ENCODE measurements at regions not wholly inside any gene's neighbourhood (a gene's known extent, or its start where the extent isn't known, plus 50 kb on each side); places are given as distances from the start of the nearest gene placed in this dataset.
A peak's percentile ranks its signal among the peaks of the same experiment; 100 is the strongest.

GRCh38 chr5:28766565-28767158, 1728.3 kb upstream of the CDH9 start:
- H4K91ac ChIP-seq (ENCODE audit: low read depth, low read length) = no peak overlapping the region
- H3K4me1 ChIP-seq (ENCODE audit: control insufficient read depth in 1 of 2, insufficient read depth in 2 of 2, low read length in 2 of 2) = no peaks in the 10 kb centered on the region
- no peak overlapping the region for H2BK12ac ChIP-seq (ENCODE audit: low read length)
- H3K36me3 ChIP-seq (ENCODE audit: control insufficient read depth in 1 of 2, insufficient read depth in 2 of 2, low read length in 2 of 2) = no peaks in the 10 kb centered on the region
- no peak overlapping the region for H2AK5ac ChIP-seq (ENCODE audit: low read length)
- no peak overlapping the region for H4K12ac ChIP-seq (ENCODE audit: low read depth, low read length)
- no peak overlapping the region for H4K8ac ChIP-seq (ENCODE audit: low read depth, low read length)
- no peak overlapping the region for H2AFZ ChIP-seq (ENCODE audit: insufficient read depth, low read length, poor library complexity)
- no peak overlapping the region for H3K23ac ChIP-seq (ENCODE audit: low read length)
- H3K4me3 ChIP-seq (ENCODE audit: low read depth, low read length) = no peak overlapping the region
- no peak overlapping the region for H3K18ac ChIP-seq (ENCODE audit: low read length)
- no peak overlapping the region for H3K27ac ChIP-seq (ENCODE audit: low read depth, low read length)
- WGBS (ENCODE audit: extremely low coverage, insufficient coverage, insufficient read length) = no CpG with 5 or more reads among the region's 2 CpGs
- no peak overlapping the region for H2BK5ac ChIP-seq (ENCODE audit: low read depth, low read length, poor library complexity)
- no peak overlapping the region for H3K4me2 ChIP-seq (ENCODE audit: low read length)
- no peak overlapping the region for H3K14ac ChIP-seq (ENCODE audit: low read length)
- H3K9me3 ChIP-seq (ENCODE audit: insufficient read depth, low read depth, low read length) = no peaks in the 10 kb centered on the region
- no peak overlapping the region for H3K4ac ChIP-seq (ENCODE audit: low read depth, low read length)
- H3K79me2 ChIP-seq (ENCODE audit: control insufficient read depth, insufficient read depth, low read length, poor library complexity) = no peaks in the 10 kb centered on the region
- H2BK120ac ChIP-seq (ENCODE audit: insufficient read depth, low read length, poor library complexity) = no peak overlapping the region
- DNase-seq = peak; percentile 3 to 61
- no peaks in the 10 kb centered on the region for H3K27me3 ChIP-seq (ENCODE audit: insufficient read depth, low read length)
- no peak overlapping the region for H3K9ac ChIP-seq (ENCODE audit: low read length)
- no peaks in the 10 kb centered on the region for H3K79me1 ChIP-seq (ENCODE audit: low read length)

GRCh38 chr5:28751396-28751795, 1713.0 kb upstream of the CDH9 start:
- no peak overlapping the region for H2AFZ ChIP-seq (ENCODE audit: insufficient read depth, low read length, poor library complexity)
- no CpG with 5 or more reads among the region's 4 CpGs for WGBS (ENCODE audit: extremely low coverage, insufficient coverage, insufficient read length)
- DNase-seq = no peak
- no peak overlapping the region for H3K23ac ChIP-seq (ENCODE audit: low read length)
- no peak overlapping the region for H4K8ac ChIP-seq (ENCODE audit: low read depth, low read length)
- H3K14ac ChIP-seq (ENCODE audit: low read length) = no peak overlapping the region
- no peak overlapping the region for H3K4ac ChIP-seq (ENCODE audit: low read depth, low read length)
- no peak overlapping the region for H3K4me3 ChIP-seq (ENCODE audit: low read depth, low read length)
- H2BK12ac ChIP-seq (ENCODE audit: low read length) = no peak overlapping the region
- H3K9me3 ChIP-seq (ENCODE audit: insufficient read depth, low read depth, low read length) = no peaks in the 10 kb centered on the region
- H4K12ac ChIP-seq (ENCODE audit: low read depth, low read length) = no peak overlapping the region
- H3K18ac ChIP-seq (ENCODE audit: low read length) = no peak overlapping the region
- H3K79me2 ChIP-seq (ENCODE audit: control insufficient read depth, insufficient read depth, low read length, poor library complexity) = no peaks in the 10 kb centered on the region
- H3K27me3 ChIP-seq (ENCODE audit: insufficient read depth, low read length) = no peaks in the 10 kb centered on the region
- no peaks in the 10 kb centered on the region for H3K79me1 ChIP-seq (ENCODE audit: low read length)
- H3K9ac ChIP-seq (ENCODE audit: low read length) = no peak overlapping the region
- H2AK5ac ChIP-seq (ENCODE audit: low read length) = no peak overlapping the region
- H3K27ac ChIP-seq (ENCODE audit: low read depth, low read length) = no peak overlapping the region
- H3K4me2 ChIP-seq (ENCODE audit: low read length) = no peak overlapping the region
- no peaks in the 10 kb centered on the region for H3K36me3 ChIP-seq (ENCODE audit: control insufficient read depth in 1 of 2, insufficient read depth in 2 of 2, low read length in 2 of 2)
- H2BK120ac ChIP-seq (ENCODE audit: insufficient read depth, low read length, poor library complexity) = no peak overlapping the region
- no peaks in the 10 kb centered on the region for H3K4me1 ChIP-seq (ENCODE audit: control insufficient read depth in 1 of 2, insufficient read depth in 2 of 2, low read length in 2 of 2)
- H4K91ac ChIP-seq (ENCODE audit: low read depth, low read length) = no peak overlapping the region
- H2BK5ac ChIP-seq (ENCODE audit: low read depth, low read length, poor library complexity) = no peak overlapping the region

- Histone ChIP-seq H3K36me3 (ENCODE audit: control insufficient read depth in 1 of 2, insufficient read depth in 2 of 2, low read length in 2 of 2) (no peaks in the 10 kb centered on the region), H3K4ac (ENCODE audit: low read depth, low read length) (no peak overlapping the region), H4K8ac (ENCODE audit: low read depth, low read length) (no peak overlapping the region), H3K9me3 (ENCODE audit: insufficient read depth, low read depth, low read length) (no peaks in the 10 kb centered on the region), H3K9ac (ENCODE audit: low read length) (no peak overlapping the region), H4K12ac (ENCODE audit: low read depth, low read length) (no peak overlapping the region), H3K4me3 (ENCODE audit: low read depth, low read length) (no peak overlapping the region), H2AK5ac (ENCODE audit: low read length) (no peak overlapping the region), H3K27ac (ENCODE audit: low read depth, low read length) (no peak overlapping the region), H3K4me1 (ENCODE audit: control insufficient read depth in 1 of 2, insufficient read depth in 2 of 2, low read length in 2 of 2) (no peaks in the 10 kb centered on the region), H3K18ac (ENCODE audit: low read length) (no peak overlapping the region), H3K4me2 (ENCODE audit: low read length) (no peak overlapping the region), H3K14ac (ENCODE audit: low read length) (no peak overlapping the region), H3K27me3 (ENCODE audit: insufficient read depth, low read length) (no peaks in the 10 kb centered on the region), H2BK120ac (ENCODE audit: insufficient read depth, low read length, poor library complexity) (no peak overlapping the region), H3K79me2 (ENCODE audit: control insufficient read depth, insufficient read depth, low read length, poor library complexity) (no peaks in the 10 kb centered on the region), H3K23ac (ENCODE audit: low read length) (no peak overlapping the region), H4K91ac (ENCODE audit: low read depth, low read length) (no peak overlapping the region), H2AFZ (ENCODE audit: insufficient read depth, low read length, poor library complexity) (no peak overlapping the region), H2BK5ac (ENCODE audit: low read depth, low read length, poor library complexity) (no peak overlapping the region), H2BK12ac (ENCODE audit: low read length) (no peak overlapping the region), H3K79me1 (ENCODE audit: low read length) (no peaks in the 10 kb centered on the region)
- no peak for DNase-seq
Measured at GRCh38 chr5:28750251-28750650, 1711.9 kb upstream of the CDH9 start.

GRCh38 chr5:28748446-28748845, 1710.1 kb upstream of the CDH9 start:
- H3K4me1 ChIP-seq (ENCODE audit: control insufficient read depth in 1 of 2, insufficient read depth in 2 of 2, low read length in 2 of 2) = no peaks in the 10 kb centered on the region

More at GRCh38 chr5:28748446-28748845, 1710.1 kb upstream of the CDH9 start:
- no peak overlapping the region for H3K14ac ChIP-seq (ENCODE audit: low read length)
- no peak overlapping the region for H4K12ac ChIP-seq (ENCODE audit: low read depth, low read length)
- H2BK120ac ChIP-seq (ENCODE audit: insufficient read depth, low read length, poor library complexity) = no peak overlapping the region
- no peak overlapping the region for H3K18ac ChIP-seq (ENCODE audit: low read length)
- H3K27ac ChIP-seq (ENCODE audit: low read depth, low read length) = no peak overlapping the region
- no peak overlapping the region for H4K91ac ChIP-seq (ENCODE audit: low read depth, low read length)
- no peaks in the 10 kb centered on the region for H3K79me2 ChIP-seq (ENCODE audit: control insufficient read depth, insufficient read depth, low read length, poor library complexity)
- H3K36me3 ChIP-seq (ENCODE audit: control insufficient read depth in 1 of 2, insufficient read depth in 2 of 2, low read length in 2 of 2) = no peaks in the 10 kb centered on the region
- H2AFZ ChIP-seq (ENCODE audit: insufficient read depth, low read length, poor library complexity) = no peak overlapping the region
- no peak overlapping the region for H3K4me3 ChIP-seq (ENCODE audit: low read depth, low read length)
- no peak overlapping the region for H4K8ac ChIP-seq (ENCODE audit: low read depth, low read length)
- no peak overlapping the region for H3K4me2 ChIP-seq (ENCODE audit: low read length)
- H3K27me3 ChIP-seq (ENCODE audit: insufficient read depth, low read length) = no peaks in the 10 kb centered on the region
- WGBS (ENCODE audit: extremely low coverage, insufficient coverage, insufficient read length) = no CpG with 5 or more reads among the region's 7 CpGs
- H3K9ac ChIP-seq (ENCODE audit: low read length) = no peak overlapping the region
- no peak for DNase-seq
- no peaks in the 10 kb centered on the region for H3K9me3 ChIP-seq (ENCODE audit: insufficient read depth, low read depth, low read length)
- no peak overlapping the region for H3K4ac ChIP-seq (ENCODE audit: low read depth, low read length)
- H3K23ac ChIP-seq (ENCODE audit: low read length) = no peak overlapping the region
- H2BK5ac ChIP-seq (ENCODE audit: low read depth, low read length, poor library complexity) = no peak overlapping the region
- no peaks in the 10 kb centered on the region for H3K79me1 ChIP-seq (ENCODE audit: low read length)
- H2BK12ac ChIP-seq (ENCODE audit: low read length) = no peak overlapping the region
- no peak overlapping the region for H2AK5ac ChIP-seq (ENCODE audit: low read length)
